GM23338 (cell line): ENCODE measurements at regions not wholly inside any gene's neighbourhood (a gene's known extent, or its start where the extent isn't known, plus 50 kb on each side); places are given as distances from the start of the nearest gene placed in this dataset.

Source experiments
- CREB1 ChIP-seq: fragments of 250-450 bp; sonication (Bioruptor Pico); IDR thresholded peaks from 2 replicates; pipeline ENCODE4 v1.5.0; 2020; ENCODE audit warnings: low read depth, mild to moderate bottlenecking, moderate library complexity
- CTCF ChIP-seq, 2 experiments: fragments of 200-600 bp in 1 of 2; sonication (generic) in 1 of 2; conservative IDR thresholded peaks; 2 replicates each; pipeline versions ENCODE4 v1.5.1 to v1.6.1; 2016 to 2017; ENCODE audit warnings: antibody characterized with exemption in 2 of 2, low read depth in 2 of 2, mild to moderate bottlenecking in 2 of 2, moderate library complexity in 1 of 2
- ETS1 ChIP-seq: IDR thresholded peaks from 2 replicates; pipeline ENCODE4 v1.6.1; 2016; ENCODE audit warnings: antibody characterized with exemption
- EZH2 ChIP-seq: fragments of 200-600 bp; sonication (generic); IDR thresholded peaks from one replicate; pipeline ENCODE4 v1.8.0; 2017; ENCODE audit warnings: antibody characterized with exemption, mild to moderate bottlenecking, low read depth; ENCODE audit not compliant: unreplicated experiment
- EZH2phosphoT487 ChIP-seq: fragments of 200-600 bp; sonication (generic); IDR thresholded peaks from one replicate; pipeline ENCODE4 v1.8.1; 2018; ENCODE audit warnings: antibody characterized with exemption; ENCODE audit not compliant: unreplicated experiment
- NANOG ChIP-seq: IDR thresholded peaks from 2 replicates; pipeline ENCODE4 v1.6.1; 2016; ENCODE audit warnings: antibody characterized with exemption, borderline replicate concordance
- POLR2AphosphoS5 ChIP-seq: IDR thresholded peaks from 2 replicates; pipeline ENCODE4 v1.6.1; 2016; ENCODE audit warnings: antibody characterized with exemption, low read depth
- REST ChIP-seq: IDR thresholded peaks from one replicate; pipeline ENCODE4 v1.6.1; 2018; ENCODE audit warnings: antibody characterized with exemption; ENCODE audit not compliant: unreplicated experiment

DNA sequence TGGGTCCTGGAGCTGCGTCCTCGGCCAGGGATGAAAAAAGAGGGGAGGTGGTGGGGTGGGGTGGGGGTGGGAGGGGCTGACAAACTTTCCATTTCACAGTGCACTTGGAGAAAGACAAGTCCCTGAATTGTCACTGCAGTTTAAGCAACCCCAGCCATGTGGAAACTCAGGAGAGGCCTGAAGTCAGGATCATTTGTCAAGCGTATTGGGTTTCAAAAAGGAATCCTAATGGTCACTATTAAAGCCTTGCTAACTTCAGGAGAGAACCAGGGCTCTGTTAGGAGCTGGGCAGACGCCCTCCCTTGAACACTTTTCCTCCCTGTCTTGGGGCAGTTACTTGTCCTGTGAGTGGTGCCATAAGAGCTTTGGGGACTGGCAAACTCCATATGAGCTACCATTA lies 159.9 kb downstream of the FNDC1 start:
- TF ChIP-seq CTCF (conservative IDR thresholded peaks at IDR 0.05; ENCODE audit: low read depth in 2 of 2) (no peak), EZH2 (no peak), EZH2phosphoT487 (no peak), POLR2AphosphoS5 (no peak), REST (no peak), CREB1 (CRISPR knock-in tag) (no peak), ETS1 (no peak), NANOG (no peak)
